Upper lobe of left lung (tissue), 6 donors: ENCODE measurements at regions not wholly inside any gene's neighbourhood (a gene's known extent, or its start where the extent isn't known, plus 50 kb on each side); places are given as distances from the start of the nearest gene placed in this dataset.

ENCODE experiments used
- ATAC-seq, 2 donors: fragments of 200-7000 bp; cut with Tn5 transposase; one replicate each; pipeline ENCODE4 v1.9.1; 2022; ENCODE audit warnings: mild to moderate bottlenecking in 2 of 2, moderate library complexity in 2 of 2; ENCODE audit not compliant: low FRiP score in 2 of 2
- DNase-seq, 2 donors: peaks; one replicate each; pipeline ENCODE4 v3.0.0-alpha.2; 2019 to 2020
- H3K27ac ChIP-seq, 4 donors: fragments of 200-600 bp; sonication (generic); one replicate each; pipeline ENCODE4 v1.5.1; 2016 to 2019
- H3K27me3 ChIP-seq, 4 donors: fragments of 200-600 bp; sonication (generic); one replicate each; pipeline ENCODE4 v1.5.1; 2017 to 2019
- H3K36me3 ChIP-seq, 4 donors: fragments of 200-600 bp; sonication (generic); one replicate each; pipeline ENCODE4 v1.5.1; 2016 to 2019
- H3K4me1 ChIP-seq, 4 donors: fragments of 200-600 bp; sonication (generic); one replicate each; pipeline ENCODE4 v1.5.1; 2018 to 2019
- H3K4me3 ChIP-seq, 4 donors: fragments of 200-600 bp; sonication (generic); one replicate each; pipeline ENCODE4 v1.5.1; 2017 to 2019; ENCODE audit warnings: mild to moderate bottlenecking in 2 of 4, moderate library complexity in 1 of 4
- H3K9me3 ChIP-seq, 4 donors: fragments of 200-600 bp; sonication (generic); one replicate each; pipeline ENCODE4 v1.5.1; 2018 to 2019
- CTCF ChIP-seq, 6 experiments: fragments of 450-650 bp in 4 of 6; fragments of 200-600 bp in 2 of 6; sonication (generic) in 2 of 6; IDR thresholded peaks; one replicate each; pipeline ENCODE4 v1.5.1; 2016 to 2019; ENCODE audit warnings: antibody characterized with exemption in 6 of 6
- EP300 ChIP-seq, 4 donors: sonication (generic); formaldehyde crosslinking; IDR thresholded peaks; one replicate each; pipeline ENCODE4 v1.5.1; 2017; ENCODE audit warnings: antibody characterized with exemption in 4 of 4, control low read depth in 2 of 4
- POLR2A ChIP-seq, 4 donors: fragments of 450-650 bp; IDR thresholded peaks; one replicate each; pipeline ENCODE4 v1.5.1; 2016 to 2017; ENCODE audit warnings: antibody characterized with exemption in 4 of 4, mild to moderate bottlenecking in 2 of 4
- POLR2AphosphoS5 ChIP-seq, 2 donors: sonication (generic); formaldehyde crosslinking; IDR thresholded peaks; one replicate each; pipeline ENCODE4 v1.5.1; 2017; ENCODE audit warnings: antibody characterized with exemption in 2 of 2
- WGBS, 2 donors: methylation state at CpG; one replicate each; pipeline ENCODE4 v1.1.5; 2017 to 2018; 5-methylcytosine and 5-hydroxymethylcytosine counted together
- donor health status: DM: no; HTN: no; CAD: no; lungs with moderate emphysema.
- donor health status: DM: no; HTN: yes; CAD: no; lungs with severe emphysema.

GRCh38 chr12:66905201-66905600, 226.3 kb upstream of the GRIP1 start:
- TF ChIP-seq POLR2AphosphoS5 (IDR thresholded peaks at IDR 0.05) (no peak), POLR2A (IDR thresholded peaks at IDR 0.05) (no peak), CTCF (IDR thresholded peaks at IDR 0.05) (no peak), EP300 (IDR thresholded peaks at IDR 0.05) (no peak)
- Histone ChIP-seq H3K27me3 (no peaks in the 10 kb centered on the region), H3K27ac (no peak overlapping the region), H3K36me3 (no peaks in the 10 kb centered on the region), H3K4me1 (peaks cover 0 to 2% (median 0%) of the 10 kb centered on the region in 4 donors), H3K4me3 (no peak overlapping the region), H3K9me3 (no peaks in the 10 kb centered on the region)
- no peak for ATAC-seq
- DNase-seq, result no peak

- no peak overlapping the region for H3K27ac ChIP-seq
- ATAC-seq, result no peak
- H3K9me3 ChIP-seq, result no peaks in the 10 kb centered on the region
- no peak overlapping the region for H3K4me3 ChIP-seq
- H3K36me3 ChIP-seq, result no peaks in the 10 kb centered on the region
- WGBS, 2 donors, result 80 to 84% methylated on average over 7 of the region's 7 CpGs
- TF ChIP-seq POLR2AphosphoS5 (IDR thresholded peaks at IDR 0.05) (no peak), POLR2A (IDR thresholded peaks at IDR 0.05) (no peak), EP300 (IDR thresholded peaks at IDR 0.05) (no peak)
- DNase-seq, result no peak
- no peaks in the 10 kb centered on the region for H3K4me1 ChIP-seq
- no peaks in the 10 kb centered on the region for H3K27me3 ChIP-seq
These were observed 231.6 kb upstream of the GRIP1 start for GRCh38 chr12:66910366-66910974.

GRCh38 chr12:66915306-66915904, 236.5 kb upstream of the GRIP1 start:
- DNase-seq (no peak), ATAC-seq (peak in 1 of 2 donors; percentile 32)
- H3K27me3 ChIP-seq, result no peaks in the 10 kb centered on the region
- TF ChIP-seq CTCF (IDR thresholded peaks at IDR 0.05) (no peak), EP300 (IDR thresholded peaks at IDR 0.05) (no peak)
- no peaks in the 10 kb centered on the region for H3K36me3 ChIP-seq
- no peak overlapping the region for H3K4me3 ChIP-seq
- H3K27ac ChIP-seq, result no peak overlapping the region
- no peaks in the 10 kb centered on the region for H3K9me3 ChIP-seq
- no peaks in the 10 kb centered on the region for H3K4me1 ChIP-seq
- 75 to 80% methylated on average over 6 of the region's 6 CpGs for WGBS, 2 donors

DNA sequence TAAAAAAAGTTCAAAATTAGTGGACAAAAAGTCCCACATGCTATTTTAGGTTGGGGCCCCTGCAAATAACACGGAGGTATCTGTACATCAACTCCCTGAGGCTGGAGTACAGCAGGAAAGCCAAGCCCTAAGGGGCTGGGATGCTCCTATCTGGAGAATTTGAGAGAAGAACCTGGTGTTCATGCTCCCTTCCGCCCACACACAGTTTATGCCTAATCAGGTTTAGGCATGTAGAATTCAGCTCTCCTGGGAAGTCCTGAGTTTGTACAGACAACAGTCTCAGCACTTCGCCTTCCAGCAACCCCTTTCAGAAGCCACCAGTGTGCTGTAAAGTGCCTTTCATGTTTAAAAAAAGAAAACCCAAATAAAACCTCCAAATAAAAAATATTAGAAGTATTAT, 237.3 kb upstream of the GRIP1 start:
- H3K27me3 ChIP-seq, result no peaks in the 10 kb centered on the region
- TF ChIP-seq POLR2AphosphoS5 (IDR thresholded peaks at IDR 0.05) (no peak), POLR2A (IDR thresholded peaks at IDR 0.05) (no peak), CTCF (IDR thresholded peaks at IDR 0.05) (no peak), EP300 (IDR thresholded peaks at IDR 0.05) (no peak)
- 94 to 97% methylated on average over 3 of the region's 3 CpGs for WGBS, 2 donors
- H3K4me1 ChIP-seq, result no peaks in the 10 kb centered on the region
- H3K4me3 ChIP-seq, result no peak overlapping the region
- DNase-seq (no peak), ATAC-seq (no peak)
- H3K27ac ChIP-seq, result no peak overlapping the region
- H3K36me3 ChIP-seq, result no peaks in the 10 kb centered on the region
- no peaks in the 10 kb centered on the region for H3K9me3 ChIP-seq

DNA sequence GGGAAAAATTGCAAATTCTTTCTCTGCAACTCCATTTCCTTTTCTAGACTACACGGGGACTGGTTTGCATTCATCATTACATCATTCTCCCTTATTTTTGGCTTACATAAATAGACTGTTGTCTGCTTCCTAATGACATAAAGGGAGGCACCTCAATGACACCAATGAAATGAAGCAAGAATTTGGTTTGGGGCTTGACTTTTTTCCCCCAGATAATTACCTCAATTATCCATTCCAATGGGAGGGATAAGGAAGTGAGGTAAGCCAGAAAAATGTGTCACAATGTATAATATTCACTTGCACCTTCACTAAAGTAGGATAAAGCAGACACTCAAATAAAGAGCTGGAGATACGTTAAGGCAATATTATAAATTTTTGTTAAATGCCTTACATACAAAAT, 240.6 kb upstream of the GRIP1 start:
- H3K4me1 ChIP-seq, result no peaks in the 10 kb centered on the region
- no peak overlapping the region for H3K4me3 ChIP-seq
- H3K9me3 ChIP-seq, result no peaks in the 10 kb centered on the region
- H3K27ac ChIP-seq, result no peak overlapping the region
- H3K27me3 ChIP-seq, result no peaks in the 10 kb centered on the region
- DNase-seq (no peak), ATAC-seq (no peak)
- 60 to 66% methylated on average over 2 of the region's 2 CpGs for WGBS, 2 donors
- H3K36me3 ChIP-seq, result no peaks in the 10 kb centered on the region
- TF ChIP-seq CTCF (IDR thresholded peaks at IDR 0.05), result no peak
- TF ChIP-seq POLR2A (IDR thresholded peaks at IDR 0.05), result no peak
- no peak for TF ChIP-seq EP300 (IDR thresholded peaks at IDR 0.05)
- no peak for TF ChIP-seq POLR2AphosphoS5 (IDR thresholded peaks at IDR 0.05)
